Stimulated activated CD4-positive, alpha-beta T cell treated with anti-CD3 and anti-CD28 coated beads, Interleukin-4, amount 100 ng/mL, for 4 hours (primary cell): ENCODE measurements at regions not wholly inside any gene's neighbourhood (a gene's known extent, or its start where the extent isn't known, plus 50 kb on each side); places are given as distances from the start of the nearest gene placed in this dataset.

Experiments
- DNase-seq, 2 experiments: peaks; one replicate each; pipeline ENCODE4 v3.0.0-alpha.2; 2020

GRCh38 chr5:105947461-105947860 is 1723.3 kb downstream of the EFNA5 start:
- DNase-seq, result no peak

GRCh38 chr5:105945203-105945972 is 1725.3 kb downstream of the EFNA5 start:
- DNase-seq, result no peak

- no peak for DNase-seq
These were observed 1730.6 kb downstream of the EFNA5 start for GRCh38 chr5:105940181-105940580.

DNA sequence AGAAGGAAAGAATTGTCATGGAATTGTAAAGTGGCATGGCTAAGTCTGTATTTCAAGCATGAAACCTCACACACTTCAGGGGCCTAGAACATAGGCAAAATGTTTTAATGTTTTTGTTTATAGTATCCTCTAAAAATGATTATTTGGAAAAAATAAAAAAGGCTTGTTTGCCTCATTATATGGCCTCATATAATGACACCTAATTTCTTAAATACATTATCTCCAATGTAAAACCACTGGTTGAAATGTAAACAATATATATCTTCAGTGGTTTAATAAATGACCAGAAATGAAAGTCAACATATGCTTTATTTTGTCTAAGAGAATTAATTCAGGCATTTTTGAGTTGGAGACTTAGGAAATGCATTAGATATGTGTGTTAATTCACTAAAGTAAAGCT is 1736.6 kb downstream of the EFNA5 start:
- no peak for DNase-seq

- DNase-seq, result no peak
These were observed 1738.8 kb downstream of the EFNA5 start for GRCh38 chr5:105931881-105932421.

DNA sequence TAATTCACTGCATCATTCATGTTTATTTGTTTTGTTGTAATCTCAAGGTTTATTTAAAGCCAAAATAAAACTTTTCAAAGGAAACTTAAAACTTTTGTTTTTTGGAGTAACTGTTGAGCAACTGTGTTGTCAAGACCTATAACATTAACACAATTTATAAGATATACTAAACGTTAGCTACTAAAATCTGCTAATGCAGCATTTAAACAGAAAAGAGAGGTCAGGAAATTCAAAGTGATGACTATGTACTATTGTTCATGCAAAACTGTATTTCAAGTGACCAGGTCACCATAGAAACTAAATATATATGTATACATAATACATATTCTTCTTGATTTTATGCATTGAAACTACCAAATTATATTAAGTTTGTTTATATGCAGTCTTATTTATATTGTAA is 1740.9 kb downstream of the EFNA5 start:
- no peak for DNase-seq

- no peak for DNase-seq
These were observed 1746.4 kb downstream of the EFNA5 start for GRCh38 chr5:105924366-105924765.

GRCh38 chr5:105922574-105922973 is 1748.2 kb downstream of the EFNA5 start:
- DNase-seq, result no peak

GRCh38 chr5:105922080-105922479 is 1748.7 kb downstream of the EFNA5 start:
- no peak for DNase-seq

DNA sequence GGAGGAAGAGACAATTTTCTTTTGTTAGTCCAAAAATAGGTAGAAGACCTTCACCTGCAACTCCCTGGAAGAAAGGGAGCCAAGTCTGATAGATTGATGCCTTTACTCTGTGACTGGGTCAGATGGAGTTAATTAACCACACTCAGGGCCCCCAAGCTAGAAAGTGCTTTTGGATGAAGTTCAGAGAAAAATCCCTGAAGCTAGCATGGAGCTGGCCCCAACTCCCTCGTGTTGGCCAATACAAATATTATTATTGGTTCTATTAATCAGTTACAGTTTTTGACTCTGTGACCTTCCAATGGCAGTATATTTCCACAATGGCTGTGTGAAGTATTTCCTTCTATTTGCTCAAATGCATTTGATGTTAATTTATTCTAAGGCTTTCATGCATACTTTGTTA is 1753.5 kb downstream of the EFNA5 start:
- DNase-seq, result no peak

DNA sequence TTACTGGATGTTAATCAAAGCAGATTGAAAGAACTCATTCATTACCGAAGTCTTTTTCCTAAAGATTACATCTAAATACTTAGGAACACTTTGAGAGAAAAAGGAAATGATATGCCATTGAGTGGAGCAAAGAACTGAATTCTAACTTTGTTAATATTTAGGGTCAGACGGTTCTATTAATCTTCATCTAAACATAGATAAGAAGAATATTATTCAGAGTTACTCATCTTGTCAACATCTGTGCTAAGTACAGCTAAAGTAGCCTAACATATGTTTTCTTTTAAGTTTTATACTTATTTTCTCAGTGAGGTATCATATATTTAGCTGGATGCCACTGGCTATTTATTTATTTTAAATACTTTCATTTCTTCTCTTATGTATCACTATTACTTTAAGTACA is 1763.7 kb downstream of the EFNA5 start:
- no peak for DNase-seq

GRCh38 chr5:105905392-105905791 is 1765.3 kb downstream of the EFNA5 start:
- no peak for DNase-seq

- DNase-seq, result no peak
These were observed 1767.7 kb downstream of the EFNA5 start for GRCh38 chr5:105903069-105903468.

- DNase-seq, result no peak
These were observed 1771.0 kb downstream of the EFNA5 start for GRCh38 chr5:105899726-105900125.

DNA sequence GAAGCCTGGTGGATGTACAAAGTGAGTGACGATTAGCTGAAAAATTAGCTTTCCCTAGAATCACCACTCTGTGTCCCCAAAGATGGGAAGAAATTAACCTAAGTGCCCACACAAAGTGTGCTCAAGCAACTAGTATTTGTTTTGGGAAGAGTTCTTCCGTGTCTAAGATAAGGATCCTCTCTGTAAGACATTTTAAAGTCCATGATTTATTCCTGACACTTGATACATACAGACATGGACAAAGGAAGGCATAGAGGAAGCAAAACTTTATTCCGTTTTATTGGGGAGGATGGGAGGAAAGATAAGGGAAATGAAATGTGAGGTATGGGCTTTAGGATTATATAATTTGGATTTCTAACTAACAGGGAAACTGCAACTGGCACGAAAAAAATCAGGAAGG is 1772.6 kb downstream of the EFNA5 start:
- DNase-seq, result no peak

GRCh38 chr5:105885266-105885665 is 1785.5 kb downstream of the EFNA5 start:
- no peak for DNase-seq

GRCh38 chr5:105882956-105883481 is 1787.7 kb downstream of the EFNA5 start:
- DNase-seq, result no peak

- no peak for DNase-seq
These were observed 1792.3 kb downstream of the EFNA5 start for GRCh38 chr5:105878402-105878801.

GRCh38 chr5:105877592-105877991 is 1793.1 kb downstream of the EFNA5 start:
- DNase-seq, result no peak

DNA sequence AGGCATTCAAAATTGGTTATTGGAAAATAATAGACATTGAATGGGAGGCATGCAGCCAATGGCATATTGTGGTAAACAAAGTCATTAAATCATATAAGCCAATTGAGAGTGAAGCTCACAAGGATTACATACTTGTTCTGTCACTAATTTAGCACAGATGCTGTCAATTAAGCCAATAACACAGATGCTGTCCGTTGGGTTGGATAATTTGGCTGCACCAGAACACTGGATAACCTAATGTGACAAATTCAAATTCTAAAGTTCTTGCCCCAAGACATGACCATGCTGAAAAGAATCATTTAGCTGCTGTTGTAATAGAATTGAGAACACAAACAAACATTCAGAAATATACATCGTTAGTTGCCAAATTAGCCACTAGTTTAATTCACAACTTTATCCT is 1796.4 kb downstream of the EFNA5 start:
- no peak for DNase-seq

DNA sequence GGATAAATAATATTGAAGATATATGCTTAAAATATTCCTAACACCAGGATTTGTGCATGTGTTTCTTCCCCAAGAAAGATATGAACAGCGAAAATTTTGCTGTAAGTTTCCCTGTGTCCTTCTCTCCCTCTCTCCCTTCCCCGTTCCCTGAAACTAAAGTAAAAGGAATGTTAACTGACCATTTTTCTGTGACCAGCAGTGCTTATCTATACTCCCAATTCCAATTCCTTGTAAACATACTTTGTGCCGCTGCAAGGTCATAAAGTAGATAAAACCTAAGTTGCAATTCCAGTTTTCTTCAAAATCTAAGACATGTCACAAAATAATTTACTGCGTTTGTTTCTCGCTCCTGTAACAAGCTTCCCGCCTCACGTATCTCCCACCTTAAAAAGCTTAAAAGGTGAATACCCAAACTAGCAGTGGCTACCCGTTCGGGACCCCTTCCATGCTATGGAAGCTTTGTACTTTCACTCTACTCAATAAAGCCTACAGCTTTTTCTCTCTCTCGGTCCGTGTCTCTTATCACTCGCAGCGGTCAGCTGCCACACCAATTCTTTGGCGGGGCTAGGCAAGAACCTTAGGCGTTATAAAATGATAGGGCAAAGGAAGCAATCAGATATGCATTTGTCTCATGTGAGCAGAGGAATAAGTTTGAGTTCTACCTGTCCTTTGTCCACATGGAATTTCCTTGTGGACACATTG is 1798.0 kb downstream of the EFNA5 start:
- no peak for DNase-seq

DNA sequence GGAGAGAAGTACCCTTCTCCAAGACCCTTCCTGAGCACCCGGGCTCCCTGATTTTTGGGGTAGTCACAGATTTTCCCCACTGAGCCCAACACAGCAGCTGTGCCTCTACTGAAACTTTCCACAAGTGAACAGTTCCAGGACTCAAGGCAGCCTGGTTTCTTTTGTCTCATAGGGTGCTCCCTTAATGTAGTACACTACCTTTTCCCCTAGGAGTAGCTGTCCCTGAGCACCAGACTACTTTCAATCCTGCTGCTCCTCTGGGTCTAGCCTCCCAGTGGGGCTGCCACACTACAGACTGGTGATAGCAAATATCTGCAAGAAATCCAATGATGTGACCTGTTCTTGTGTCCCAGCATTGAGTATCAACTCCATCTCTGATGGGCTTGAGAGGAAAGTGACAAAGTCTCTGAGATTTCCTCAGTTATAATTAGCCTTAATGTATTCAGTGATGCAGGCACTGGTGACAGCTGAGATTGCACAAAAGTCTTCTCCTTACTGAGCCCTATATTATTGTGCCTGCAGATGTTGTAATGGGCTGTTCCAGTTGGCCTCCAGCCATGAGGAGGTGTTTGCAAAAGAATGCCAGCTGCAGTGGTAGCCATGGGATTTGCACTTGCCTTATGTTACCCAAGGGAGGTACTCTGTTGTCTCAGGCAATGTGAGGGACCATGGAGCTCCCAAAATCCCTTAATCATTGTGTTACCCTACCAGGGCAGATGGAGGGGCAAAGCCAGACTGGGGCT is 1802.5 kb downstream of the EFNA5 start:
- no peak for DNase-seq

- DNase-seq, result no peak
These were observed 1804.9 kb downstream of the EFNA5 start for GRCh38 chr5:105865834-105866233.
